ENCODE measurements at regions not wholly inside any gene's neighbourhood (a gene's known extent, or its start where the extent isn't known, plus 50 kb on each side); places are given as distances from the start of the nearest gene placed in this dataset.

DNA sequence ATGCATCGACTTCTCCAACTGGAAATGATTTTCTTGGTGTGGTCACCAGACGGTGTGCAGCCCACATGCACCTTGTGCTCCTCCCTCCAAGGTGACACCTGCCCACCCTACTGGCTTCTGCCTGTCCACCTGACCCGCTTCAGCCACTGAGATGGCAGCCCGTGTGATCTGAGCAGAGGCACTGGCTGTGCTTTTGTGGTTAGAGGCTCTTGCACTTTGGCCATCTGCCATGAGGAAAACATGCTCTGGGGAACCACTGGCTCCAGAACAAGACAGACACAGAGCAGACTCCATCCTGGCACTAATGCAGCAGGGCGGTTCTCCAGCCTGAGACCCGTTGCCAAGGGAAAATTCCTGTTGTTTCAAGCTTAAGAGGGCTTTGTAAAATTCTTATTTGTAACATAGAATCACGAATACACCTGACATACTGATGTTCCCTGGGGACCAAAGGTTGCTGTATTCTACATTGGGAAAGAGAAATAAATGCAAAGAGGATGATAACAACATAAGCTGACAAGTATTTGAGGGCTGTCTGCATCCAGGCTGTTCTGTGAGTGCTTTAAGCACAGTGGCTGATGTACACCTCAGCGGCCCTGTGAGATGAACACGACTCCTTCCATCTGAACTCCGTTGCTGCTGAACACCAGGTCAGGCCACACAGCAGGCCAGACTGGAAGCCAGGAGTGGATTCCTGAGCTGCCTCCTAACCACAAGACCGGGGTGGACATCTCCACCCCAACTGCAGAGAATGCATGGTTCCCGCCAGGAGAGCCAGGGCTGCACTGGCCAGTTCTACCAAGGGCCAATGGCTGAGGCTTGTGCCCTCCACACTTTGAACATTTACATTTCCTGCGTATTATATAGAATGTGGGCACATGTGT lies 820.4 kb downstream of the GALR1 start:
- TF ChIP-seq CTCF (IDR thresholded peaks at IDR 0.05; ENCODE audit: low read depth, low read length, poor library complexity, severe bottlenecking) (no peak), EZH2phosphoT487 (IDR thresholded peaks at IDR 0.05; ENCODE audit: borderline replicate concordance, low read length) (no peak)
